AG08395 (cell line): ENCODE measurements at regions not wholly inside any gene's neighbourhood (a gene's known extent, or its start where the extent isn't known, plus 50 kb on each side); places are given as distances from the start of the nearest gene placed in this dataset.
"Not testable (repeated sequence)": the region's sequence is repeated elsewhere in the genome, so short reads cannot be mapped to it uniquely, and the experiment has no call there.

Experiments
- DNase-seq: peaks from one replicate; pipeline ENCODE4 v3.0.0; 2012; ENCODE audit warnings: mixed read lengths, low spot score

DNA sequence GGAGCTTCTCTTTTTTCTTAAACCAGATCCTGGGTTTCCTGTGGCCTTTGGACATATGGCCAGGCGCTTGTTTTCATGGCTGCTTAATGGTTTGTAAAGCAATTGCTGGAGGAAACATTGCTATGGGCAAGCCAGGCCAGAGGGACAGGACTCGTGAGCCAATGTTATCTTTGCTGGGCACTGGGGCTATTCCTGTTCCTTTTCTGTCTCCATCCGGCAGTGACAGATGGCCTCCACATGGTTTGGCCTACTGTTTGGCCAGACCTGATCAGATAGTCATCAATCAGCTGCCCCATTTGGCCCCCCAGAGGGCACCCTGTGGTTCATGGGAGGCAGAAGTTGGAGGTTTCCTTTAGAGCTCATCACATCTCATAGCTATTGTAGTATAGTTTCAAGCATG, 326.1 kb upstream of the ROPN1 start:
- no peak for DNase-seq

DNA sequence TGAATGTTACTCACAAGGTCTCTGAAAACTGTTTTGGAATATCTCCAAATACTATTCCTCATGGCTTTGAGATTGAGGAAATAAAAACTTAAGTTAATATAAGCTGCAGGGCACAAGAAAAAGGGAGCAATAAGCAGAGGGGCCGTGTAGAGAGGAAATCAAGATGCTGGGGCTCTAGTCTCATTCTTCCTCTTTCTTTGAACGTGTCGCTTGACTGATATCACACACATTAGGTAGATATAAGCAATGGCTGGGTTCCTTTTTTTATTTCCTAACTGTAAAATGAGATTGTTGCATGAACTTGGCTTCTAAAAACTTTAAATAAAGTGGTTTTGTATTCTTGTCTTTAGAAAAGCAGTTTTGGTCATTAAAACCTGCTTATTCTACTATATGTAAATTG, 326.7 kb upstream of the ROPN1 start:
- DNase-seq = no peak

DNA sequence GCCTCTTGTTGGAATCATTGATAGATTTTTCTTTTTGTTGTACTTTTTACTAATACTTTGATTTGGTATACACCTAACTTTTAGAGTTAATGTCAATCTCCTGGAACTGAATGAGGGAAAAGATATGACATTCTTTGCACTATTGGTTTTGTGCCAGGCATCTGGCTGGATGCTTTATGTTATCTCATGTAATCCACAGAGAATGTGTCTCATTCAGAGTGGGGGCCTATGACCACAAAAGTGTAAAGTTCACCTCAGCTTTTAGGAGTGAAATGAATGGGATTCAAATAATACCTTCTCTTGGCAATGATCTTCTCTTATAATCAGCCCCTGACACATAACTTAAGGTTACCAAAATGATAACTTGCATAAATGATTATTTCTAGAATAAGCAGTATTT, 329.1 kb upstream of the ROPN1 start:
- DNase-seq = no peak

DNA sequence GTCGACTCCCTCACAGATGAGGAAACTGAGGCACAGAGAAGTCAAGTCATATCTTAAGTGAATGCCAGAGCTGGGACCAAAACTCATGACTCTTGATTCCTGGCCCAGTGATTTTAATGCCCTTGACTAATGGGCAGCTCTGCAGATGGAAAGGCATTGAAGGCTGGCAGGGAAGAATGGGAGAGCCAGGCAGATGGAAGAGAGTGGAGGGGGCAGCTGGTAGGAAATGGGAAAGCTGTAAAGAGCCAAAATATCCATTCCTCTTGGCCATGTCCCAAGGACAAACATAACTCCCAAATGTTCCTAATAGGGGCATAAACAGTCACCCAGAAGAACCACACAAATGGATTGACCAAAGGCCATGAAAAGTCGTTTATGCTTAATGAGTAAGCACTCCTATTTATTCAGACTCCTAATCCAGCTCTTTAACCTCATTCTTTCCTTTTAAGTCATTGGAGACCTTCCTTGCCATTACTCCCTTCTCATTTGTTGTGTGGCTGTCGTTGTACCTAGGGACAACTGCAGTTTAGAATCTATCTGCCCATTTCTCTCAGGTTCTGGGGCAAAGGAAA, 330.5 kb upstream of the ROPN1 start:
- DNase-seq = no peak

DNA sequence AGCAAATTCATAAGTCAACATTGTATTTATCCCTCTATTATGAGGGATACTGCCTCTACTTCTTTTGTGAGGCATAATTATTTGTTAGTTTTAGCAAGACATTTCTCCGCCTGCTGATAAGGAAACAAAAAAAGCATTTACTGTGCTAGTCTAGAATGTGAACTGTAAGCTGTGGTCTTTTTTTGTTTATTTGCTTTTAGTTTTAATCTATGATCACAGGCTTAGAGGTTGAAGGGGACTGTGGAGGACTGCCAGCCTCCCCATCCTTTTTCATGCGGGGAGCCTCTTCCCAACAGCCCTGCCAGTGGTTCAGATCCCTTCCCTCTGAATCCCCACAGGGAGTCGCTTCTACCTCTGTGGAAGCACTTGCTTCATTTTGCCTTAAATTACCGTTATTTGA, 331.0 kb upstream of the ROPN1 start:
- DNase-seq = no peak

DNA sequence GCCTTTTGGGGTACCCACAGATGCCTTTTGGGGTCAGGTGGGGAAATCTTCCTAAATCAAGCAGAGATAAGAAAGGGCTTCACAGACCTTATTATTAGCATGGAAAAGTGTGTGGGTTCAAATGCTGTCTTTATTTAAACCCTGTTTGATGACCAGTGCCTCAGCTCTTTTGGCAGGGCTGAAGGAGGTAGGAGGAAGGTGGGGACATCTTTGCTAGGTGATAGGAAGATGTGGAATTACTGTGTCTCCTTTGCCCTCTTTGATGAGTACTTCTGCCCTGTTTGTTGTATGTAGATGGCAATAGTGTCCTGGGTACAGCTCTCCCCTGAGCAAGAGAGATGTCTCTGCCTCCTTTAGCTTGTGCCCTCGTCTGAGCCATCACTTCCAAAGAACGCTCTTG, 333.3 kb upstream of the ROPN1 start:
- DNase-seq = no peak

DNA sequence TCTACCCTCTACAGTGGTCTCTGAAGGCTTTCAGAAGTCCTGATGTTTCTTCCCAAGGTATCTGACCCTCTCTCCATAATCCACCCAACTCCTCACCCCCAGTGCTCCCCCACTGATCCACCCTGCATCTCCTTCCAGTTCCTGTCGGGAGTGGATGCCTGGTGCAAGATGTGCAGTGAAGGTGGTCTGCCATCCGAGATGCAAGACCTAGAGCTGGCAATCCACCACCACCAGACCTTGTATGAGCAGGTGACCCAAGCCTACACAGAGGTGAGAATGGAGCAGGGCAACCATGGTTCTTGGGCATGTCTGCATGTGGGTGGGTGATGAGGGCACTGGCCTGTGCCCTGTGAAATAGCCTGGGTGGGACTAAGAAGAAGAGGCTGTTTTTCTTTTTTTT, 337.8 kb upstream of the ROPN1 start:
- no peak for DNase-seq

DNA sequence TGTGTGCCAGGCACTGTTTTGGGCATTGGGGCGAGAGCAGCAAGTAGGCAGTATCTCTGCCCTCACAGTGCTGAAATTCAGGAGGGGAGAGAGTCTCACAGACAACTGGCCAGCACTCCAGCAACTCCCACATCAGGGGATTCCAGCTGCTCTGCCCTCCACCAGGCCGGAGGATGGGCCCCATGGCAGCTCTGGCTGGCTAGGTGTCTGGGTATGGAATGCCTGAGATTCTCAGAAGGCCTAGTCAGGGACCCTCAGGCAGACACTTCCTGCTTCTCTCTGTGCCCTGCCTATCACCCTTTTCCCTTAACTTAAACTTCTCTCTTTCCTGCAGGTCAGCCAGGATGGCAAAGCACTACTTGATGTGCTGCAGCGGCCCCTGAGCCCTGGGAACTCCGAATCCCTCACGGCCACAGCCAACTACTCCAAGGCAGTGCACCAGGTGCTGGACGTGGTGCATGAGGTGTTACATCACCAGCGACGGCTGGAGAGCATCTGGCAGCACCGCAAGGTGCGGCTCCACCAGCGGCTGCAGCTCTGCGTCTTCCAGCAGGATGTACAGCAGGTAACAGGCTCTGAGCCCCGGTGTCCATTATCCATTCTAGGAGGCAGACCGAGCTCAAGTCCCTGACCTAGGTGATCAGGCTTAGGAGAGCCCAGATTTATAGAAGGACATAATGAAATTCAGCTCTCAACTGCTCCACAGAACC, 342.2 kb upstream of the ROPN1 start:
- DNase-seq = no peak

DNA sequence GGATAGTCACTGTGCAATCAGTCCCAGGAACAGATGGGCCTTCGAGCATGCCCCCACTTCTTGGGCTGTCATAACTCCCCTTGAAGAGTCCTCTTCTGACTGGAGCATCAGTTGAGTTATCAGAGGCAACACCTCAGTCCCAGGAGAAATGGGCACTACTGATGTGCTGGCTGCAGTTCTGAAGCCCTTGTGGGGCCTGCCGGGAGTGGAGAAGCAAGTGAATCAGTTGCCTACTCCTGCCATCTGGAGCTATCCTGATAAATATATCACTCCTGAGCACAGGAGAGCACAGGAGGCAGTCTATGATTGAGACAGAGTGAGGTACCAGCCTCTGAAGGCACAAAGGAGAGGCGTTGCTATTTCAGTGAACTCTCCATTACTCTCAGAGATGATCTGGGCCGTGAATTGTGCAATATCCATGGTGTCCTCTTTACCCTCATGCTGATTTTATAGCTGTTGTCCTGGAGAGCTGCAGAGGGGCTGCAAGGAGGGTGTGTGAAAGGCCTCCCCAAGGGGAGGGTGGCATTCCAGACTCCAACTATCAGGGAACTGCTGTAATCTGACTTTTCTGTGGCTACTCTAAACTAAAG, 344.2 kb upstream of the ROPN1 start:
- DNase-seq = no peak

DNA sequence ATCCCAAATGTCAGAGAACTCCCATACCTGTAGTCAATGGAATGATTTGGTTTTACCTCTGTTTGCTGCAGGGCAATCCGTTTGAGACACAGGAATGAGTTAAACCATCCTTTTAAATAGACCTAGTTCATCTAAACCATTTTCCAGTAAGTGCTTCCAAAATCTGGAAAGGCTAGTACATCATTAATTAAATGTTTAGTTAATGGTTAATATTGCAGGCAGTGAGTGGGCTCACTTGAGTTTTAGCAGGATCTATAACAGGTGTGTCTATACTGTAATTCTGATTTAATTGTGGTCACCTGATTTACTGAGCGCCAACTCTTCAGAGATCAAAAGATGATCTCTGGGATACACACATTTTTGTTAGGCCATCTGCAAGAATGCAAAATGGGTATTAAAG, 353.9 kb upstream of the ROPN1 start:
- no peak for DNase-seq

DNA sequence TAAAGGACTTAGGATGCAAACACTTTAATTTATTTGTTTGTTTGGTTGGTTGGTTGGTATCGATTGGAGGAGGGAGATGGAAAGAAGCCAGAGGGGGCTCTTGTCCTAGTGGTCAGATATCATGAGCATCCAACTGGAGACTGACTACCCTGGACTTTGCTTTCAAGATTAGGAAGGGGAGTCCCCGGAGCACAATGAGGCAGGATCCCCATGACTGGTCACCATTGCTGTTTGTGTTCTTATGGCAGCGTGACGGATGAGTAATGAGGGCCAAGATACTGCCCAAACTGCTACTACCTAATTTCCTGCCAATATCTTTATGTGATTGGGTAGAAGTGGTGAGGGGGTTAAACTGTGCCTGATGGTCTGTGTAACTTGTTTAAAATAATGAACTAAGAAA, 354.6 kb upstream of the ROPN1 start:
- DNase-seq = no peak

DNA sequence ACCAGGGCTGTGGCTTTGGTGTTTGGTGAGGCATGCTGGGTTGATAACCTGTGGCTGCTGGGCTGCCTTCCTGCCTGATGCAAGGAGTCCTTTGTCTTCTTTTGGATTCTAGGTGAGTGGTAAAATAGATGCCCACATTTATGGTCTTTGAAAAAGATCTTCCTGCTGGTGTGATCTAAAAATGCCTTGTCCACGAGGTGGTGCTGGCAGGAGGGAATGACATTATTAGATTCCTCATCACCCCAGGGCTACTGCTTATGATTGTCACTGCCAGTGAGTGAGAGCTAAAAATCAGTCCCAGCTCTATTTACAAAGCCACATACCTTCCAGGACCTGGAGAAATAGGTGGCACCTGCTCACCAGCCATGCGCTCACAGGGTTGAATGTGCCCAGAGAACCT, 355.5 kb upstream of the ROPN1 start:
- DNase-seq = no peak

DNA sequence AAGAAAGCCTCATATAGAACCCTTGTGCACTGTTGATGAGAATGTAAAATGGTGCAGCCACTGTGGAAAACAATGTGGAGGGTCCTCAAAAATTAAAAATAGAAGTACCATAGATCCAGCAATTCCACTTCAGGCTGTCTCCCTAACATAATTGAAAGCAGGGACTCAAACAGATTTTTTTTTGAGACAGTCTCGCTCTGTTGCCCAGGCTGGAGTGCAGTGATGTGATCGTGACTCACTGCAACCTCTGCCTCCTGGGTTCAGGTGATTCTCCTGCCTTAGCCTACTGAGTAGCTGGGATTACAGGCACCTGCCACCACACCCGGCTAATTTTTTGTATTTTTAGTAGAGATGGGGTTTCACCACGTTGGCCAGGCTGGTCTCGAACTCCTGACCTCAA, 356.6 kb upstream of the ROPN1 start:
- not testable (repeated sequence) for DNase-seq

DNA sequence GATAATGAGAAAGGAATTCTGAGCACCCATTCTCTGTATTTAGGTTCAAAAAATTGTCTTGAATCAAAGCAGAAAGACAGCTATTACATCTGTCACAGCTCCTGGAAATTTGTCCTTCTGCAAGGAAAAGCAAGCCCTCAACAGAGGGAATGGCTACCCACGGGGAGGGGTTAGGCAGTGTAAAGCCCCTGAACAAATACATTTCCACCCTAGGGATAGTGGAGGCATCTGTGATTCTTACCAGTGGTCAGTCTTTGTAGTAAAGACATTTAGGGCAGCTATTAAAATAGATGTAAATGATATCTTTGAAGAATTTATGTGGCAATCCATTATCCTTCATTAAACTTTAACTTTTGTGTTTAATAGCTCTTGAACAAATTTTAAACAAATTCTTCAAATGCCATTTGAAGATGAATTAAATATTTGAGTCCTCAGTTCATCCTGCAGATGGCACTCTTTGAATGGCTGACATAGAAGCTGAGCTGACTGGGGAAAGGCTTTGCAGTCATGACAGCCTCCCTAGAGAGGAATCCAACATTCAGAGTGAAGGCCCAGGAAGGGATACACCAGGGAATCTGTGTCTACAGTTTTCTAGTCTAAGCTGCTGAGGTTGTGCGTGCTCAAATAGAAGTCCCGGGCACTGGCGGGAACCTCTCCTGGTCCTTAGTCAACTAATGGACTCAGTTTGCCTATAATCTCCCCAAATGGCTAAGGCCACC, 359.7 kb upstream of the ROPN1 start:
- DNase-seq = peak; percentile 88

DNA sequence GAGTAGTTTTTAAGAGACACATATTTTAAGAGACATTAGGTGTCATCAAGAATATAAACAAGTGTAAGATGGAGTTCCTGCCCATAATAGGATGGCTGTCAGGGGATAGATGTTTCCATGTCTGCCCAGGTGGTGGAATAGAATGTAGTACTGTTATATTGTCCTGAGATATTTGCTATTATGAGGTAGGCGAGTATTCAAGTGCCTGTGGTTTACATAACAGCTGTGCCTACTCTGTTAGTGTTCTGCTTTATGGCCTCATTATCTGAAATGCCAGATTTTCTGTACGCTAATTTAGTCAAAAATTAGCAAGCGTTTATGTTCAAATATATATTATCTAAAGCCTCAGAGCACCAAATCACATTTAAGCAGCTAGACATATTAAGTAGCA, 360.2 kb upstream of the ROPN1 start:
- DNase-seq = no peak

DNA sequence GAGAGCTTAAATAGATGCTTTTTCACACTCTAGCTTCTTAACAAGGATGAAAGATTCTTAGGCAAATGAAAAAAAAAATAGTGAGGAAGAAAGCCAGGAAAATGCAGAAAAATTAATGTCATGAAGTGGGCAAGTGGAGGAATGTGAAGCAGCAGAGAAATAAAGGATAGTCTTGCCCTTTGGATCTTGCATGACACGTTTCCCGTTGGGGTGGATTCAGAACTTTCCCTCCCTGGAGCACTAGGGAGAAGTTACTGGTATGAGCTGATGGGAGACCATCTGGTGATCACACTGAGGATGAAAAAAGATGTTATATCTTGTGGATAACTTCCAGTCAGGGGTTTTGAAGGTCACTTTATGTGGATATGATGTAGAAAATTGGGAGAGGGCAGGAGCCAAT, 361.8 kb upstream of the ROPN1 start:
- no peak for DNase-seq

DNA sequence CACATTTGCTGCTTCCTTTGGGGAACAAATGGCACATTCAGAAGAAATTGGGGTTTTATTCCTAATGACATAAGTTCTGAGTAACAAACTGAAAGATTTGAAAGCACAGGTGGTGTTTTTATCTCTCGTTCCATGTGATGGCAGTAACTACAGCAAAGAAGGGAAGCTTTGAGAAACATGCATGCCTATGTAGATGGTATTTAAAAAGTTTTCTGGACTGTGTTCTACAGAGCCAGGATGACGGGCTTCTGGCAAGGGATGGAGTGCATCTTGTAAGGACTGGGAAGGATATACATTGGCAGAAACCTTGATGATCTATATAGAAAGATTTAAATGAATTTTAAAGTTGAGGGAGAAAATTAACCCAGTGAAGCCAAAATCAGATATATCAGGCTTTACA, 362.2 kb upstream of the ROPN1 start:
- no peak for DNase-seq

DNA sequence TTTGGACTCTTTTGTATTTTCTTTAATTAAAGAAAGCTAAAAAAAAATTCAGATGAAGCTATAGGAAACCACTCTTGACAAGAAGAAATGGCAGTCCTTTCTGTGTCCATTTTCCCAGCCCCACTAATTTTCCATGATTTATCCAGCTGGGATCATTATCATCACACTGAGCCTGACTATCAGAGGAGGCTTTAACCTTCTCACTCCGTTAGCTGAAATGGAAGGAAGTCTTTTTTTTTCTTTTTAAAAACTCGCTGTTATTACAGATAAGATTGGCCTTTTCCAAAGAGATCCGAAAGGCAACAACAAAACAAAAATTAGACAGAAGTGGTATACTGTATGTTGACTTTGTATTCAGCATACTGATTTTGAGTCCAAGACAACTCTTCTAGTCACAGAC, 366.2 kb upstream of the ROPN1 start:
- no peak for DNase-seq

DNA sequence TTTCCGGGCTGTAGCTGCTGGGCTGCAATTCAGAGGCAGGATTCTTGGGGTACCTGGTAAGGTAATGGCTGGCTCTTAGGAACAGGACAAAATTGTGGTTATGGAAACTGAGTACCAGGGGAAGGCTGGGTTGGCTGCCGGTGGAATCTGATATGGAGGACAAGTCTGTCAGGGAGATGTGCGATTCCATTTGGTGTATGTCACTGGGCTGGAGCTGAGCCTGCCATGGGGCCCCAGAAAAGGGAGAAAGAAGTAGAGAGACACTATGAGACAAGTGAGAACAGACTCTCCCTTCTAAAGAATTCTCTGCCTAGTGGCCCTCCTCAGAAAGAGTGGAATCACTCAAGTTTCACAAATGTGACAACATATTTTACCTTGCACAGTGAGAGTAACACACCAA, 368.2 kb upstream of the ROPN1 start:
- no peak for DNase-seq

DNA sequence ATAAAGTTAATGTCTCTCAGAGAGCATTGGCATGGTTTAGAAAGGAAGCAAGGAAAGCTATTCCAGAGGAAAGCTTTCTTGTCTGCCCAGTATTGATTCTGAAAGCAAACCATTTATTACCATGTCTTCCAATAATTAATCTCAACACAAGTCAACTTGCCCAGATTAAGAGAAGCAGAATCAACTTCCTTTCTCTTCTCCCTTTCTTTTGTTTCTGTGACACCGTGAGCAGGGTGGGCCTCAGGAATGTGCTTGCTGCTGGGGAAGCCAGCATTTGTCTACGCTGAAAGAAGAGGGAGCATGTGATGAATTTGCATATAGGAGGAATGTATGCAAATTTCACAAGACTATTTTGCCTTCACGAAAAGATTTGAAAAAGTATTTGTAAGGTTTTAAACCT, 368.6 kb upstream of the ROPN1 start:
- DNase-seq = no peak

DNA sequence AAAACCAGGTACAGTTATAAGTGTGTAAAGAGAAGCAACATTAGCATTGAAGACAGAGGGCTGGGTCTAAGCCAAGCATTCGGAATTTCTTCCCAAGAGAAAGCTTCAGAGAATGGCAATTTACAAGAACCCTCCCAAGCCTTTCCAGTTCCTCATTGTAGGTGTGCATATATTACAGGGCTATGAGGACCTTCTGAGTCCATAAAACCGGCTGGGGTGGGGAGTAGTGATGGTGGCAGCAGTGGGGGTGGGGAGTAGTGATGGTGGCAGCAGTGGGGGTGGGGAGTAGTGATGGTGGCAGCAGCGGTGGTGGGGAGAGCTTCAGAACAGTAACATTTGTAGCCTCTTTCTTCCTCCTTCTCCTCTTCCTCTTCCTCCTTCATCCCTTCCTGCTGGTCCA, 368.7 kb upstream of the UMPS start:
- DNase-seq = no peak

DNA sequence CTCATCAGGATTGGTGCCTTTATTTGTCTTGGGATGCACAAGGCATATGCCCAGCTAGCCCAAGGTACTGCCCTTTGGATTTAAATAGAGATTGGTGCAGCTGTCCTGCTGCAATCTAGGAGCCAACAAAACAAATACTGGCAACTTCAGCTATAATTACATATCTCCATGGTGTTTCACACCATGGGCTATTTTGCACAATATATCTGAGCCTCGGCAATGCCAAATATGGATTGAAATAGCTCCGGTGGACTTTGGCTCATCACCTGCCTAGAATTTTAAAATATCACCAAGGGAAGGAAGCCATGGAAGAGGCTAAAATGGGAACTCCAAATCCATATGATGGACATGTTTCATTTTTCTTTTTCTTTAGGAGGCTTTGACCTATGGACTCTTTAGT, 367.8 kb upstream of the UMPS start:
- no peak for DNase-seq

DNA sequence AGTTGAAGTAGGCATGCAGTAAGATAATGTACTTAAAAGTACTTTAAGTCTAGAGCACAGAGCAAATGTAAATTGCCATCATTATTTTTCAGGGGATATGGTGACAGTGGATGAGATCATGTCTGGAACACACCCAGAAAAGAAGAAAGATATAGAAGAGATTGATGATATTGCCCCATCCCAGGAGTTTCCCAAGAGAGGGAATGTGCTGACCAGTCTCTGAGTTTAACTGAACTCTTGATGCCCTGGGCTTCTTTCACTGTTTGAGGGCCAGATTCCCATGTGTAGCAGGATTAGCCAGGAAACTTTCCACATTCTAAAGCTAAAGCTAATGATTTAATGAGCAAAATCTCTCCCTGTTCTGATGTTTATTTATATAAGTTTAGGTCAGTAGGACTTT, 366.8 kb upstream of the UMPS start:
- peak; percentile 31 for DNase-seq
